GM18498 (cell line): ENCODE measurements at regions not wholly inside any gene's neighbourhood (a gene's known extent, or its start where the extent isn't known, plus 50 kb on each side); places are given as distances from the start of the nearest gene placed in this dataset.
A peak's percentile ranks its signal among the peaks of the same experiment; 100 is the strongest.
"Not testable (repeated sequence)": the region's sequence is repeated elsewhere in the genome, so short reads cannot be mapped to it uniquely, and the experiment has no call there.

Source experiments
- ATAC-seq: cut with Tn5 transposase; IDR thresholded peaks from one replicate; pipeline ENCODE4 v1.9.1; 2021; ENCODE audit warnings: mild to moderate bottlenecking, moderate library complexity; ENCODE audit not compliant: unreplicated experiment

- ATAC-seq = no peak
These were observed 606.5 kb upstream of the CAMK1G start for GRCh38 chr1:208977012-208977411.

GRCh38 chr1:208977638-208978256 lies 605.8 kb upstream of the CAMK1G start:
- no peak for ATAC-seq

- no peak for ATAC-seq
These were observed 603.7 kb upstream of the CAMK1G start for GRCh38 chr1:208979776-208980175.

GRCh38 chr1:208980605-208981004 lies 602.9 kb upstream of the CAMK1G start:
- ATAC-seq = no peak

- ATAC-seq = no peak
These were observed 598.3 kb upstream of the CAMK1G start for GRCh38 chr1:208985231-208985630.

GRCh38 chr1:208988811-208989222 lies 594.7 kb upstream of the CAMK1G start:
- ATAC-seq = peak; percentile 100

GRCh38 chr1:208990456-208990855 lies 593.1 kb upstream of the CAMK1G start:
- ATAC-seq = no peak

GRCh38 chr1:208997053-208997452 lies 586.5 kb upstream of the CAMK1G start:
- not testable (repeated sequence) for ATAC-seq

GRCh38 chr1:208997726-208998312 lies 585.7 kb upstream of the CAMK1G start:
- ATAC-seq = no peak

- no peak for ATAC-seq
These were observed 574.9 kb upstream of the CAMK1G start for GRCh38 chr1:209008586-209008985.

GRCh38 chr1:209010475-209011230 lies 572.9 kb upstream of the CAMK1G start:
- ATAC-seq = no peak

- ATAC-seq = no peak
These were observed 570.9 kb upstream of the CAMK1G start for GRCh38 chr1:209012443-209013196.

GRCh38 chr1:209015092-209015491 lies 568.4 kb upstream of the CAMK1G start:
- ATAC-seq = no peak

GRCh38 chr1:209021622-209022021 lies 561.9 kb upstream of the CAMK1G start:
- ATAC-seq = no peak

- ATAC-seq = no peak
These were observed 559.7 kb upstream of the CAMK1G start for GRCh38 chr1:209023790-209024189.

GRCh38 chr1:209029737-209030136 lies 553.8 kb upstream of the CAMK1G start:
- ATAC-seq = no peak

GRCh38 chr1:209030454-209031167 lies 552.9 kb upstream of the CAMK1G start:
- no peak for ATAC-seq

GRCh38 chr1:209037064-209037463 lies 546.5 kb upstream of the CAMK1G start:
- no peak for ATAC-seq

- no peak for ATAC-seq
These were observed 545.2 kb upstream of the CAMK1G start for GRCh38 chr1:209038316-209038715.

GRCh38 chr1:209038735-209039134 lies 544.8 kb upstream of the CAMK1G start:
- no peak for ATAC-seq

- ATAC-seq = no peak
These were observed 543.2 kb upstream of the CAMK1G start for GRCh38 chr1:209040351-209040750.
